HAP-1 (cell line): ENCODE measurements at regions not wholly inside any gene's neighbourhood (a gene's known extent, or its start where the extent isn't known, plus 50 kb on each side); places are given as distances from the start of the nearest gene placed in this dataset.
A peak's percentile ranks its signal among the peaks of the same experiment; 100 is the strongest.

Experiments used
- DNase-seq, 2 experiments: peaks; one replicate each; pipeline ENCODE4 v3.0.0-alpha.2; 2016 to 2020; ENCODE audit warnings: low spot score in 2 of 2
- H3K27me3 ChIP-seq: fragments of 250-450 bp; sonication (Bioruptor Pico); 2 replicates; pipeline ENCODE4 v1.5.1; 2020; ENCODE audit warnings: low read depth, mild to moderate bottlenecking, moderate library complexity
- H3K36me3 ChIP-seq: fragments of 250-450 bp; sonication (Bioruptor Pico); replicated peaks from 2 replicates; pipeline ENCODE4 v1.5.1; 2020; ENCODE audit warnings: mild to moderate bottlenecking
- H3K4me1 ChIP-seq: fragments of 250-450 bp; sonication (Bioruptor Pico); 2 replicates; pipeline ENCODE4 v1.5.1; 2020; ENCODE audit warnings: mild to moderate bottlenecking
- H3K4me3 ChIP-seq: fragments of 250-450 bp; sonication (Bioruptor Pico); 2 replicates; pipeline ENCODE4 v1.5.1; 2020; ENCODE audit warnings: mild to moderate bottlenecking, moderate library complexity
- H3K9me3 ChIP-seq: fragments of 250-450 bp; sonication (Bioruptor Pico); 2 replicates; pipeline ENCODE4 v1.5.1; 2020; ENCODE audit warnings: mild to moderate bottlenecking, moderate library complexity
- in situ Hi-C: fragments of 300-500 bp; cut with MboI; formaldehyde crosslinking; loops from 3 replicates; pipeline ENCODE4 v1.14.3; 2020; ENCODE audit warnings: low sequenced_read_pairs, inconsistent platforms, mixed read lengths

GRCh38 chr13:61765940-61766666 is 350.5 kb upstream of the PCDH20 start:
- Histone ChIP-seq H3K4me1 (peaks cover 7% of the 10 kb centered on the region), H3K9me3 (no peaks in the 10 kb centered on the region), H3K4me3 (no peak overlapping the region), H3K36me3 (no peaks in the 10 kb centered on the region), H3K27me3 (no peaks in the 10 kb centered on the region)
- in situ Hi-C loops = no loop called here
- DNase-seq = no peak

DNA sequence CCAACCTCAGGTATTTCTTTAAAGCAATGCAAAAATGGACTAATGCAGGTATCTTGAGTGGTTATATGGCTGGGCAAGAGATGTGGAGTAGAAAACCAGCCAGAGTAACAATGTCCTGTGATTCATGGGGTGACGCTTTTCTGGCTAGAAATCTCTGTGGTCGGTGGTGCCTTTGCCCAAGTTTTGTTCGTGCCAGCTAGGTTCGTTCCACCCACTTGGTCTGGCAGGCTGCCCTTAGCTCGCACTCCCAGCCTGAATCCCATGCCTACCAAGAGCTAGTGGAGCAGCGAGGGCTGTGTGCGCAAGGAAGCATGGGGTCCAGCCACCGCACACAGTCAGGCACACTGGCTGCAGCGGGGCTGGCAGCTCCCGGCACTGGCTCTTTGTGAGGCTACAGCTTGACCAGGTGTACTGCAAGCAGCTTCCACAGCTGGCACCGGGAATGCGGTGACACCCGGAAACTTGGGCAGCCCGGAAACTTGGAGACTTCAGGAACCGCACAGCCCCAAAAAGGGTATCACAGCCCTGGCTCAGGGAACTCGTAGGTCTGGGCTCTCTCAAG is 349.6 kb upstream of the PCDH20 start:
- no peak for DNase-seq
- Histone ChIP-seq H3K4me3 (no peak overlapping the region), H3K9me3 (no peaks in the 10 kb centered on the region), H3K27me3 (no peaks in the 10 kb centered on the region), H3K4me1 (peaks cover under 1% of the 10 kb centered on the region), H3K36me3 (no peaks in the 10 kb centered on the region)
- in situ Hi-C loops = no loop called here

GRCh38 chr13:61761690-61762089 is 346.0 kb upstream of the PCDH20 start:
- peak in 1 of 2 experiments; percentile 0 for DNase-seq
- in situ Hi-C loops = no loop called here
- H3K4me1 ChIP-seq = no peaks in the 10 kb centered on the region
- no peaks in the 10 kb centered on the region for H3K9me3 ChIP-seq
- no peaks in the 10 kb centered on the region for H3K27me3 ChIP-seq
- H3K36me3 ChIP-seq = no peaks in the 10 kb centered on the region
- H3K4me3 ChIP-seq = no peak overlapping the region

DNA sequence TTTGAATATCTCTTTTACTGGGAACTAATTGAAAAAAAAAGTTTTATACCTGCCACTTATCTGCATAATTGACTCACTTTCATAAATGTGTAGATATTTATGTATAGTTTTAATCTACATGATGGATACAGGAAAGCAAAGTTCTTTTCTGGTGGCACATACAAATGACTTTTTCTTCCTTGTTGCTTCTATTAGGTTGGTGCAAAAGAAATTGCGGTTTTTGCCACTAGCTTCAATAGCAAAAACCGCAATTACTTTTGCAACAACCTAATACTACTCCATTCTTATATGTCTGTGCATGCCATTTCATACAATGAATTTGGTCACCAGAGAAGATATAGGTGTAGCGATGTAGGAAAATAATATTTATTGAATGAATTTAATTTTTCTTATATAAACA is 344.5 kb upstream of the PCDH20 start:
- H3K27me3 ChIP-seq = no peaks in the 10 kb centered on the region
- no peaks in the 10 kb centered on the region for H3K9me3 ChIP-seq
- H3K4me1 ChIP-seq = no peaks in the 10 kb centered on the region
- in situ Hi-C loops = no loop called here
- H3K4me3 ChIP-seq = no peak overlapping the region
- no peak for DNase-seq
- H3K36me3 ChIP-seq = no peaks in the 10 kb centered on the region

- in situ Hi-C loops = no loop called here
- H3K9me3 ChIP-seq = no peaks in the 10 kb centered on the region
- no peaks in the 10 kb centered on the region for H3K27me3 ChIP-seq
- no peak overlapping the region for H3K4me3 ChIP-seq
- DNase-seq = no peak
- no peaks in the 10 kb centered on the region for H3K4me1 ChIP-seq
- no peaks in the 10 kb centered on the region for H3K36me3 ChIP-seq
Observed at GRCh38 chr13:61756031-61756430, 340.4 kb upstream of the PCDH20 start.

- H3K27me3 ChIP-seq = no peaks in the 10 kb centered on the region
- no peaks in the 10 kb centered on the region for H3K4me1 ChIP-seq
- no peak for DNase-seq
- no peak overlapping the region for H3K4me3 ChIP-seq
- in situ Hi-C loops = no loop called here
- no peaks in the 10 kb centered on the region for H3K36me3 ChIP-seq
- no peaks in the 10 kb centered on the region for H3K9me3 ChIP-seq
Observed at GRCh38 chr13:61751039-61751438, 335.4 kb upstream of the PCDH20 start.

DNA sequence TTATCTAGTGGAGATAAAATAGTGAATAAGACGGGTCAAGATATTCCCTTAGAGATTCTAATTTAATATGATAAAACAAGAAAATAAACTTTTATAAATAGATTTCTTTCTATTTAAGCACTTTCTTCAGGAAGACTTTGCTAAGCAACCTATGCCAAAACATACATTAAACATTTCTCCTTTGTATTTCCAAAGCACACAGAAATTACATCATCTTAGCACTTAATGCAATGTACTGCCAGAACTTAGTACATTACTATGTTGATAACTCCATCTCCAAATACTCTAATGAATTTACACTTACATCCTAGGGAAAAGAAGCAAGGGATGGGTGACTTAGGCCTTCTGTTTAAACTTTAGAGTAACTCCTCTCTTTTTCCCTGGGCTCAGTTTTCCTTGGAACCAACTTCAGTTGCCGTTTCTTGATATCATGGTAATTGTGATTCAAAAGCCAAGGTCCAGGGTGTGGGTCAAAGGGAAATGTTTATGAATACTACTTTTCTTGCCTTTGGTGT is 322.6 kb upstream of the PCDH20 start:
- in situ Hi-C loops = no loop called here

GRCh38 chr13:61734683-61735082 is 319.0 kb upstream of the PCDH20 start:
- Histone ChIP-seq H3K27me3 (no peaks in the 10 kb centered on the region), H3K9me3 (no peaks in the 10 kb centered on the region), H3K4me3 (no peak overlapping the region), H3K36me3 (no peaks in the 10 kb centered on the region), H3K4me1 (no peaks in the 10 kb centered on the region)
- in situ Hi-C loops = no loop called here
- no peak for DNase-seq

More for the DNA sequence above, 322.6 kb upstream of the PCDH20 start:
- DNase-seq = no peak
- Histone ChIP-seq H3K4me1 (no peaks in the 10 kb centered on the region), H3K4me3 (no peak overlapping the region), H3K27me3 (no peaks in the 10 kb centered on the region), H3K9me3 (no peaks in the 10 kb centered on the region), H3K36me3 (no peaks in the 10 kb centered on the region)

DNA sequence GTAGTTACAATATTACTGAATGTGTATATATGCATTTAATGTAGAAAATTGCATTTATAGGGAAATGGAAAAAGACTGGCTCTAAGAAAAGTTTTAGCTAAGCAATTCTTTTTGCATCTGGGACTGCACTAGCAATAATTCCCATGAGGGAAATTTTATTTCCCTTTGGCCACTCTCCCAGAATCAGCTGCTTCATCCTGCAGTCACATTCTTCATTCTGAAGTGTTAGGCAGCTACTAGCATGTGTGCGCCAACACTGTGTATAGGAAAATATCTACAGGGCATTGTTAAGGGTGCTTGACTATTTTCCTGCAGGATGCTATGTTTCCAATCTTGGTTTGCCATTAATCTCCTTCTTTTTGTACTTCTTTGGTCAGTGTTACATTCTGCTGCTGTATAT is 312.8 kb upstream of the PCDH20 start:
- no peaks in the 10 kb centered on the region for H3K27me3 ChIP-seq
- H3K4me3 ChIP-seq = no peak overlapping the region
- no peak for DNase-seq
- in situ Hi-C loops = no loop called here
- H3K4me1 ChIP-seq = no peaks in the 10 kb centered on the region
- H3K9me3 ChIP-seq = no peaks in the 10 kb centered on the region
- no peaks in the 10 kb centered on the region for H3K36me3 ChIP-seq

- Histone ChIP-seq H3K36me3 (no peaks in the 10 kb centered on the region), H3K4me1 (no peaks in the 10 kb centered on the region), H3K27me3 (no peaks in the 10 kb centered on the region), H3K9me3 (no peaks in the 10 kb centered on the region), H3K4me3 (no peak overlapping the region)
- in situ Hi-C loops = no loop called here
- no peak for DNase-seq
Observed at GRCh38 chr13:61727767-61728166, 312.1 kb upstream of the PCDH20 start.

DNA sequence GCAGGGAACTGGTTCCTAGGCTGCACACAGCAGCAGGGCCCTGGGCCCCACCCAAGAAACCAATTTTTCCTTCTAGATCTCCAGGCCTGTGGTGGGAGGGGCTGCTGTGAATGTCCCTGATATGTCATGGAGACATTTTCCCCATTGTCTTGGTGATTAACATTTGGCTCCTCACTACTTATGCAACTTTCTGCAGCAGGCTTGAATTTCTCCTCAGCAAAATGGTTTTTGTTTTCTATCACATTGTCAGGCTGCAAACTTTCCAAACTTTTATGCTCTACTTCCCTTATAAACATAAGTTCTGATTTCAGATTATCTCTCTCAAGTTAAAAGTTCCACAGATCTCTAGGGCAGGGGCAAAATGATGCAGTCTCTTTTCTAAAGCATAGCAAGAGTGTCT is 310.2 kb upstream of the PCDH20 start:
- in situ Hi-C loops = no loop called here
- no peaks in the 10 kb centered on the region for H3K36me3 ChIP-seq
- DNase-seq = no peak
- H3K4me1 ChIP-seq = no peaks in the 10 kb centered on the region
- no peaks in the 10 kb centered on the region for H3K27me3 ChIP-seq
- no peaks in the 10 kb centered on the region for H3K9me3 ChIP-seq
- no peak overlapping the region for H3K4me3 ChIP-seq

- DNase-seq = no peak
- Histone ChIP-seq H3K4me3 (no peak overlapping the region), H3K27me3 (no peaks in the 10 kb centered on the region), H3K9me3 (no peaks in the 10 kb centered on the region), H3K4me1 (no peaks in the 10 kb centered on the region), H3K36me3 (no peaks in the 10 kb centered on the region)
- in situ Hi-C loops = no loop called here
Observed at GRCh38 chr13:61722119-61722518, 306.5 kb upstream of the PCDH20 start.

- Histone ChIP-seq H3K36me3 (no peaks in the 10 kb centered on the region), H3K4me1 (no peaks in the 10 kb centered on the region), H3K4me3 (no peak overlapping the region), H3K9me3 (no peaks in the 10 kb centered on the region), H3K27me3 (no peaks in the 10 kb centered on the region)
- no peak for DNase-seq
- in situ Hi-C loops = no loop called here
Observed at GRCh38 chr13:61712621-61713020, 297.0 kb upstream of the PCDH20 start.

DNA sequence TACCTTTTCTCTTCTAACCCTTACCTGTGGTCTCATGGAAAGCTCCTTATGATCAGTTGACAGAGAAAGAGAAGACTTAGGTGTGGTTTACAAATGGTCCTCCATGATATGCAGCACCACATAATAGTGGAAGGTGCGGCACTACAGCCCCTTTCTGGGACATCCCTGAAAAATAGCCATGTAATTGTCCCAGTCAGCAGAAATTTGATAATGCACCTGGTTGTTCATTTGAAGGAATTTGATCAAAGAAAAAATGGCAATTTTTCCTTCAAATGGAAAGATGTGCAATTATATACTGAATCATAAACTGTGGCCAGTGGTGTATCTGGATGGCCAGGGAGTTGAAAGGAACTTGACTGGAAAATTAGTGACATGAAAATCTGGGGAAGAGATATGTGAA is 293.6 kb upstream of the PCDH20 start:
- H3K4me3 ChIP-seq = no peak overlapping the region
- in situ Hi-C loops = no loop called here
- H3K36me3 ChIP-seq = no peaks in the 10 kb centered on the region
- no peak for DNase-seq
- H3K27me3 ChIP-seq = no peaks in the 10 kb centered on the region
- no peaks in the 10 kb centered on the region for H3K4me1 ChIP-seq
- H3K9me3 ChIP-seq = no peaks in the 10 kb centered on the region
